IMR-90 (cell line): ENCODE measurements at regions not wholly inside any gene's neighbourhood (a gene's known extent, or its start where the extent isn't known, plus 50 kb on each side); places are given as distances from the start of the nearest gene placed in this dataset.

ENCODE experiments used
- ATAC-seq: fragments of 200-7000 bp; cut with Tn5 transposase; 2 replicates; pipeline ENCODE4 v1.9.1; 2020; ENCODE audit warnings: low read depth, mild to moderate bottlenecking, moderate library complexity
- BruUV-seq: library from RNA; stranded (reverse); fragments of 400-500 nt; replicated peaks from 2 replicates; lab custom pipeline; 2021; lab: Mats Ljungman, UMichigan
- CTCF ChIA-PET: fragments of 300-600 bp; formaldehyde crosslinking; extraction: SDS; loops from one replicate; lab custom pipeline; 2021; ENCODE audit warnings: antibody characterized with exemption; lab: Yijun Ruan, JAX
- POLR2A ChIA-PET: fragments of 300-600 bp; sonication (Branson Sonifier 250); formaldehyde crosslinking; loops from one replicate; lab custom pipeline; 2022; ENCODE audit warnings: antibody characterized with exemption; ENCODE audit not compliant: unreplicated experiment; lab: Charles Lee
- DNase-seq: peaks from one replicate; pipeline ENCODE4 v3.0.0; 2013
- H2AFZ ChIP-seq: replicated peaks from 2 replicates; pipeline ENCODE3; 2013; ENCODE audit warnings: low read length, mild to moderate bottlenecking; ENCODE audit not compliant: poor library complexity
- H2AK5ac ChIP-seq: 2 replicates; pipeline ENCODE4 v1.6.1; 2013; ENCODE audit warnings: low read depth, low read length, inconsistent platforms
- H2AK9ac ChIP-seq: replicated peaks from 2 replicates; pipeline ENCODE3; 2013; ENCODE audit warnings: mild to moderate bottlenecking, low read depth, low read length, moderate library complexity; ENCODE audit not compliant: poor library complexity
- H2BK120ac ChIP-seq: 2 replicates; pipeline ENCODE4 v1.6.1; 2013; ENCODE audit warnings: low read depth, low read length, inconsistent platforms
- H2BK15ac ChIP-seq: 3 replicates; pipeline ENCODE4 v1.6.1; 2013; ENCODE audit warnings: low read depth, low read length, inconsistent platforms
- H2BK20ac ChIP-seq: 2 replicates; pipeline ENCODE4 v1.6.1; 2013; ENCODE audit warnings: low read depth, mild to moderate bottlenecking, inconsistent platforms, low read length, moderate library complexity
- H2BK5ac ChIP-seq: 2 replicates; pipeline ENCODE4 v1.6.1; 2013; ENCODE audit warnings: mild to moderate bottlenecking, low read depth, low read length, inconsistent platforms; ENCODE audit not compliant: poor library complexity, severe bottlenecking
- H3K14ac ChIP-seq: replicated peaks from 2 replicates; pipeline ENCODE4 v1.6.1; 2013; ENCODE audit warnings: low read depth, low read length, inconsistent platforms
- H3K18ac ChIP-seq: 2 replicates; pipeline ENCODE4 v1.6.1; 2013; ENCODE audit warnings: low read depth, low read length, control low read depth
- H3K23ac ChIP-seq: 2 replicates; pipeline ENCODE4 v1.6.1; 2013; ENCODE audit warnings: low read depth, low read length, inconsistent platforms
- H3K27ac ChIP-seq: 2 replicates; pipeline ENCODE4 v1.5.1; 2013; ENCODE audit warnings: mild to moderate bottlenecking, control low read depth, low read length; ENCODE audit not compliant: insufficient read depth
- H3K27me3 ChIP-seq: 2 replicates; pipeline ENCODE4 v1.6.1; 2013; ENCODE audit warnings: low read length; ENCODE audit not compliant: control insufficient read depth, insufficient read depth
- H3K36me3 ChIP-seq: 2 replicates; pipeline ENCODE4 v1.6.1; 2013; ENCODE audit warnings: low read length, mixed read lengths; ENCODE audit not compliant: control insufficient read depth, insufficient read depth
- H3K4ac ChIP-seq: 2 replicates; pipeline ENCODE4 v1.6.1; 2013; ENCODE audit warnings: low read depth, low read length, inconsistent platforms
- H3K4me1 ChIP-seq: 2 replicates; pipeline ENCODE4 v1.6.1; 2013; ENCODE audit warnings: low read length, mixed read lengths; ENCODE audit not compliant: control insufficient read depth, insufficient read depth
- H3K4me2 ChIP-seq: 2 replicates; pipeline ENCODE4 v1.6.1; 2013; ENCODE audit warnings: low read depth, mild to moderate bottlenecking, control low read depth, low read length, moderate library complexity
- H3K4me3 ChIP-seq: 2 replicates; pipeline ENCODE4 v1.5.1; 2013; ENCODE audit warnings: low read depth, mild to moderate bottlenecking, control low read depth, low read length, moderate library complexity; ENCODE audit not compliant: insufficient read depth
- H3K56ac ChIP-seq: 2 replicates; pipeline ENCODE4 v1.6.1; 2013; ENCODE audit warnings: low read length, inconsistent platforms; ENCODE audit not compliant: insufficient read depth; ENCODE audit errors: extremely low read depth
- H3K79me1 ChIP-seq, 2 experiments: 2 replicates each; pipeline ENCODE4 v1.6.1; 2013; ENCODE audit warnings: low read length in 2 of 2, inconsistent platforms in 1 of 2, low read depth in 1 of 2
- H3K9ac ChIP-seq: 2 replicates; pipeline ENCODE4 v1.6.1; 2013; ENCODE audit warnings: low read depth, low read length, control low read depth
- H3K9me1 ChIP-seq: 2 replicates; pipeline ENCODE4 v1.6.1; 2013; ENCODE audit warnings: low read length, inconsistent platforms; ENCODE audit not compliant: insufficient read depth
- H3K9me3 ChIP-seq: 2 replicates; pipeline ENCODE4 v1.6.1; 2013; ENCODE audit warnings: low read length; ENCODE audit not compliant: control insufficient read depth, insufficient read depth
- H4K20me1 ChIP-seq: 2 replicates; pipeline ENCODE4 v1.6.1; 2013; ENCODE audit warnings: low read length, inconsistent platforms; ENCODE audit not compliant: insufficient read depth
- H4K5ac ChIP-seq: 2 replicates; pipeline ENCODE4 v1.6.1; 2013; ENCODE audit warnings: mild to moderate bottlenecking, low read depth, low read length, control low read depth
- H4K8ac ChIP-seq, 2 experiments: 2 replicates each; pipeline ENCODE4 v1.6.1; 2013; ENCODE audit warnings: low read depth in 2 of 2, low read length in 2 of 2, control low read depth in 1 of 2, inconsistent platforms in 1 of 2
- H4K91ac ChIP-seq: 2 replicates; pipeline ENCODE4 v1.6.1; 2013; ENCODE audit warnings: low read depth, low read length, inconsistent platforms; ENCODE audit not compliant: insufficient read depth
- FOS ChIP-seq: fragments of 150-350 bp; IDR thresholded peaks from 2 replicates; pipeline ENCODE4 v1.6.1; 2016; ENCODE audit warnings: low read depth, low read length
- MAZ ChIP-seq: IDR thresholded peaks from 2 replicates; pipeline ENCODE4 v1.6.1; 2012; ENCODE audit warnings: low read depth, mild to moderate bottlenecking, low read length, improper control_type of control experiment, moderate library complexity, borderline replicate concordance
- RAD21 ChIP-seq: IDR thresholded peaks from 2 replicates; pipeline ENCODE4 v1.6.1; 2012; ENCODE audit warnings: low read length, improper control_type of control experiment
- RFX5 ChIP-seq: IDR thresholded peaks from 2 replicates; pipeline ENCODE4 v1.8.0; 2012; ENCODE audit warnings: low read depth, mild to moderate bottlenecking, low read length, moderate library complexity
- SMC3 ChIP-seq: fragments of 150-350 bp; IDR thresholded peaks from 2 replicates; pipeline ENCODE4 v1.6.1; 2016; ENCODE audit warnings: low read depth, mild to moderate bottlenecking, antibody characterized with exemption, low read length, moderate library complexity
- WGBS, 2 experiments: methylation state at CpG; one replicate each; pipeline versions ENCODE4 v1.1.5 to v1.1.7; 2013; ENCODE audit warnings: missing lambda C conversion rate in 2 of 2; ENCODE audit not compliant: insufficient read length in 1 of 2; ENCODE audit errors: extremely low coverage in 2 of 2; 5-methylcytosine and 5-hydroxymethylcytosine counted together
- dilution Hi-C: fragments of 300-500 bp; cut with HindIII; formaldehyde crosslinking; loops from one replicate; pipeline ENCODE4 v1.14.3; 2018; ENCODE audit warnings: low sequenced_read_pairs; ENCODE audit not compliant: unreplicated experiment
- in situ Hi-C: fragments of 300-500 bp; cut with MboI; formaldehyde crosslinking; loops from 3 replicates; pipeline ENCODE4 v1.14.3; 2019; ENCODE audit warnings: low sequenced_read_pairs, inconsistent platforms, mixed read lengths
- intact Hi-C: fragments of 100-400 bp; cut with micrococcal nuclease; formaldehyde crosslinking; loops from 2 replicates; pipeline ENCODE4 v1.10.0; 2022
- TF ChIP-seq, protein P1 (sequence below): fragments of 150-350 bp; IDR thresholded peaks from 2 replicates; pipeline ENCODE4 v1.6.1; 2017; ENCODE audit warnings: mild to moderate bottlenecking, antibody characterized with exemption, low read length, low read depth
- TF ChIP-seq, protein P2 (sequence below): fragments of 150-350 bp; IDR thresholded peaks from 2 replicates; pipeline ENCODE4 v1.6.1; 2016; ENCODE audit warnings: low read depth, mild to moderate bottlenecking, low read length, moderate library complexity, borderline replicate concordance
- TF ChIP-seq, protein P3 (sequence below): conservative IDR thresholded peaks from 2 replicates; pipeline ENCODE4 v1.5.1; 2012; ENCODE audit warnings: mild to moderate bottlenecking, low read depth, low read length, improper control_type of control experiment

DNA sequence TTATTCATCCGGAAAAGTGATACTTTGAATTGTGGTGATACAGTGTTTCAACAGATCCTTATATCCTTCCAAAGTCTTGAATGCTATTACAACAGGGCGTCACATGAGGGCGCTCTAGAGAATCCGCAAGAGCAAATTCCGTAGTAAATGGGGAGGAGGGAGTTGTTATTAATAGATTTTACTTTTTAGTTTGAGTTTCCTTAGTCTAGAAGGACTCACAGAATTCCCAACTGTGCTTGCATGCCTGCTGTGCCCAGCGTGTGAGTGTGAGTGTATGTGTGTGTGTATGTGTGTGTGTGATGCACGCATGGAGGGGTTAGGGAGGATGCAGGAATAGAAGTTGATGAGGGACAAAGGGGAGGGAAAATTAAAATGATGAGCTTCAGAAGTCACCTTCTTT lies 375.3 kb downstream of the C12orf75 start:
- H3K14ac ChIP-seq, result 0 out of 2 replicates have a peak overlapping the region, but pooled peaks have one; percentile 61
- peak overlapping the region; percentile 48; the same call in 1 of the 2 replicates for H2BK120ac ChIP-seq
- H3K23ac ChIP-seq, result no peak overlapping the region
- H2AFZ ChIP-seq, result peak overlapping the region; percentile 47
- no peak overlapping the region for H3K4me3 ChIP-seq
- H3K36me3 ChIP-seq, result no peaks in the 10 kb centered on the region
- H4K8ac ChIP-seq, result peak overlapping the region in 1 of 2 experiments; percentile 48; a peak in 2 of 4 replicates
- H2AK9ac ChIP-seq, result no peak overlapping the region
- CTCF ChIA-PET, result interaction anchor here (0.7 to 1.2 kb wide), 3 partner anchors 15 to 430 kb away, joined by 3 to 7 read pairs (median 5); no protein-coding TSS in a partner anchor
- no peak overlapping the region; the same call in 1 of the 2 replicates for H4K91ac ChIP-seq
- H3K79me1 ChIP-seq, result no peaks in the 10 kb centered on the region
- intact Hi-C loops (loop anchor here (1.0 to 10.0 kb wide), 4 partner anchors 285 to 519 kb away; no protein-coding TSS in a partner anchor), dilution Hi-C loops (no loop called here), in situ Hi-C loops (loop anchor here (5.0 kb wide), 1 partner anchor 427 kb away; no protein-coding TSS in a partner anchor)
- H3K56ac ChIP-seq, result no peak overlapping the region
- no TSS peak for BruUV-seq
- no peak overlapping the region for H3K4me2 ChIP-seq
- peak overlapping the region; percentile 3 for H2BK5ac ChIP-seq
- H3K4ac ChIP-seq, result peak overlapping the region; percentile 58; the same call in 1 of the 2 replicates
- no peak overlapping the region for H3K18ac ChIP-seq
- no peaks in the 10 kb centered on the region; the same call in 1 of the 2 replicates for H4K20me1 ChIP-seq
- H2BK20ac ChIP-seq, result 0 out of 2 replicates have a peak overlapping the region, but pooled peaks have one; percentile 60
- no peak overlapping the region for H3K9ac ChIP-seq
- H3K27me3 ChIP-seq, result peaks cover 6% of the 10 kb centered on the region
- peak; percentile 85 for ATAC-seq
- peaks cover 5% of the 10 kb centered on the region; the same call in 1 of the 2 replicates for H3K4me1 ChIP-seq
- H3K9me1 ChIP-seq, result peaks cover 10% of the 10 kb centered on the region
- POLR2A ChIA-PET, result no interaction called here
- TF ChIP-seq MAZ (peak; percentile 12; the same call in 1 of the 2 replicates), RAD21 (peak; percentile 79), FOS (no peak), RFX5 (no peak), SMC3 (peak; percentile 89)
- TF ChIP-seq, protein P1, sequence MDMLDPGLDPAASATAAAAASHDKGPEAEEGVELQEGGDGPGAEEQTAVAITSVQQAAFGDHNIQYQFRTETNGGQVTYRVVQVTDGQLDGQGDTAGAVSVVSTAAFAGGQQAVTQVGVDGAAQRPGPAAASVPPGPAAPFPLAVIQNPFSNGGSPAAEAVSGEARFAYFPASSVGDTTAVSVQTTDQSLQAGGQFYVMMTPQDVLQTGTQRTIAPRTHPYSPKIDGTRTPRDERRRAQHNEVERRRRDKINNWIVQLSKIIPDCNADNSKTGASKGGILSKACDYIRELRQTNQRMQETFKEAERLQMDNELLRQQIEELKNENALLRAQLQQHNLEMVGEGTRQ, result no peak
- TF ChIP-seq, protein P2, sequence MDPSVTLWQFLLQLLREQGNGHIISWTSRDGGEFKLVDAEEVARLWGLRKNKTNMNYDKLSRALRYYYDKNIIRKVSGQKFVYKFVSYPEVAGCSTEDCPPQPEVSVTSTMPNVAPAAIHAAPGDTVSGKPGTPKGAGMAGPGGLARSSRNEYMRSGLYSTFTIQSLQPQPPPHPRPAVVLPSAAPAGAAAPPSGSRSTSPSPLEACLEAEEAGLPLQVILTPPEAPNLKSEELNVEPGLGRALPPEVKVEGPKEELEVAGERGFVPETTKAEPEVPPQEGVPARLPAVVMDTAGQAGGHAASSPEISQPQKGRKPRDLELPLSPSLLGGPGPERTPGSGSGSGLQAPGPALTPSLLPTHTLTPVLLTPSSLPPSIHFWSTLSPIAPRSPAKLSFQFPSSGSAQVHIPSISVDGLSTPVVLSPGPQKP, result no peak
- TF ChIP-seq, protein P3, sequence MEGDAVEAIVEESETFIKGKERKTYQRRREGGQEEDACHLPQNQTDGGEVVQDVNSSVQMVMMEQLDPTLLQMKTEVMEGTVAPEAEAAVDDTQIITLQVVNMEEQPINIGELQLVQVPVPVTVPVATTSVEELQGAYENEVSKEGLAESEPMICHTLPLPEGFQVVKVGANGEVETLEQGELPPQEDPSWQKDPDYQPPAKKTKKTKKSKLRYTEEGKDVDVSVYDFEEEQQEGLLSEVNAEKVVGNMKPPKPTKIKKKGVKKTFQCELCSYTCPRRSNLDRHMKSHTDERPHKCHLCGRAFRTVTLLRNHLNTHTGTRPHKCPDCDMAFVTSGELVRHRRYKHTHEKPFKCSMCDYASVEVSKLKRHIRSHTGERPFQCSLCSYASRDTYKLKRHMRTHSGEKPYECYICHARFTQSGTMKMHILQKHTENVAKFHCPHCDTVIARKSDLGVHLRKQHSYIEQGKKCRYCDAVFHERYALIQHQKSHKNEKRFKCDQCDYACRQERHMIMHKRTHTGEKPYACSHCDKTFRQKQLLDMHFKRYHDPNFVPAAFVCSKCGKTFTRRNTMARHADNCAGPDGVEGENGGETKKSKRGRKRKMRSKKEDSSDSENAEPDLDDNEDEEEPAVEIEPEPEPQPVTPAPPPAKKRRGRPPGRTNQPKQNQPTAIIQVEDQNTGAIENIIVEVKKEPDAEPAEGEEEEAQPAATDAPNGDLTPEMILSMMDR, result peak; percentile 85
- no peak overlapping the region for H4K5ac ChIP-seq
- H2BK15ac ChIP-seq, result 0 out of 3 replicates have a peak overlapping the region, but pooled peaks have one; percentile 32
- H3K27ac ChIP-seq, result no peak overlapping the region
- peak overlapping the region; percentile 84 for H2AK5ac ChIP-seq
- H3K9me3 ChIP-seq, result no peaks in the 10 kb centered on the region
- WGBS, 2 experiments, result no CpG with 5 or more reads among the region's 7 CpGs
- DNase-seq, result peak; percentile 67
